HepG2 (cell line): ENCODE measurements at regions not wholly inside any gene's neighbourhood (a gene's known extent, or its start where the extent isn't known, plus 50 kb on each side); places are given as distances from the start of the nearest gene placed in this dataset.

Experiments used
- AHDC1 ChIP-seq: sonication (generic); formaldehyde crosslinking; IDR thresholded peaks from 2 replicates; pipeline ENCODE4 v1.5.1; 2020; ENCODE audit warnings: mild to moderate bottlenecking, missing genetic modification reagents, borderline replicate concordance
- CEBPB ChIP-seq: IDR thresholded peaks from 2 replicates; pipeline ENCODE4 v1.6.1; 2011; ENCODE audit warnings: low read depth, low read length, improper control_type of control experiment, borderline replicate concordance
- FOXO4 ChIP-seq: sonication (generic); formaldehyde crosslinking; conservative IDR thresholded peaks from 2 replicates; pipeline ENCODE4 v1.8.1; 2023; ENCODE audit warnings: missing genetic modification reagents
- MEF2D ChIP-seq: sonication (generic); formaldehyde crosslinking; IDR thresholded peaks from 2 replicates; pipeline ENCODE4 v1.5.1; 2020; ENCODE audit warnings: mild to moderate bottlenecking, missing genetic modification reagents
- PATZ1 ChIP-seq: sonication (generic); formaldehyde crosslinking; IDR thresholded peaks from 2 replicates; pipeline ENCODE4 v1.4.0; 2020; ENCODE audit warnings: missing genetic modification reagents
- PITX1 ChIP-seq: sonication (generic); formaldehyde crosslinking; IDR thresholded peaks from 2 replicates; pipeline ENCODE4 v1.5.1; 2020; ENCODE audit warnings: mild to moderate bottlenecking, missing genetic modification reagents
- SOX6 ChIP-seq, 2 experiments: fragments of 450-650 bp in 1 of 2; sonication (generic) in 1 of 2; formaldehyde crosslinking in 1 of 2; IDR thresholded peaks; 2 replicates each; pipeline versions ENCODE4 v1.4.0 to v1.6.1; 2017 to 2020; ENCODE audit warnings: antibody characterized with exemption in 1 of 2, mild to moderate bottlenecking in 1 of 2, missing genetic modification reagents in 1 of 2
- ZEB1 ChIP-seq: IDR thresholded peaks from 2 replicates; pipeline ENCODE4 v1.6.1; 2012; ENCODE audit warnings: mild to moderate bottlenecking, low read depth, inconsistent platforms; ENCODE audit not compliant: insufficient replicate concordance
- ZNF235 ChIP-seq: sonication (generic); formaldehyde crosslinking; IDR thresholded peaks from 2 replicates; pipeline ENCODE4 v1.8.1; 2023; ENCODE audit warnings: mild to moderate bottlenecking, missing genetic modification reagents, borderline replicate concordance
- ZNF484 ChIP-seq: sonication (generic); formaldehyde crosslinking; IDR thresholded peaks from 2 replicates; pipeline ENCODE4 v1.5.1; 2020; ENCODE audit warnings: mild to moderate bottlenecking, low read depth, missing genetic modification reagents, borderline replicate concordance
- ZNF609 ChIP-seq: sonication (generic); formaldehyde crosslinking; IDR thresholded peaks from 2 replicates; pipeline ENCODE4 v1.4.0; 2020; ENCODE audit warnings: mild to moderate bottlenecking, missing genetic modification reagents, borderline replicate concordance
- ZNF644 ChIP-seq: IDR thresholded peaks from 2 replicates; pipeline ENCODE4 v1.6.1; 2016; ENCODE audit warnings: low read depth
- ZNF816 ChIP-seq: sonication (generic); formaldehyde crosslinking; IDR thresholded peaks from 2 replicates; pipeline ENCODE4 v1.8.0; 2022; ENCODE audit warnings: missing genetic modification reagents, mild to moderate bottlenecking, borderline replicate concordance

GRCh38 chr2:166609183-166609959, 115.3 kb upstream of the SCN7A start (continued):
- TF ChIP-seq PATZ1 (CRISPR knock-in tag): peak; percentile 75
- TF ChIP-seq PITX1 (CRISPR knock-in tag): peak; percentile 68; the same call in 1 of the 2 replicates
- TF ChIP-seq ZNF609: peak; percentile 88
- peak; percentile 65; the same call in 1 of the 2 replicates for TF ChIP-seq MEF2D (CRISPR knock-in tag)
- no peak for TF ChIP-seq ZNF816 (CRISPR knock-in tag)
- TF ChIP-seq ZNF484 (CRISPR knock-in tag): no peak
- peak; percentile 51 for TF ChIP-seq ZEB1
- TF ChIP-seq ZNF644 (CRISPR knock-in tag): peak; percentile 37; the same call in 1 of the 2 replicates
- 0 out of 2 replicates have a peak, but pooled peaks have one; percentile 54 for TF ChIP-seq FOXO4
- peak; percentile 68; the same call in 1 of the 2 replicates for TF ChIP-seq AHDC1 (CRISPR knock-in tag)
- 0 out of 2 replicates have a peak, but pooled peaks have one; percentile 22 for TF ChIP-seq CEBPB
- TF ChIP-seq ZNF235 (CRISPR knock-in tag): no peak
- TF ChIP-seq SOX6 (IDR thresholded peaks at IDR 0.05): no peak
- peak; percentile 98 for TF ChIP-seq SOX6 (CRISPR knock-in tag; IDR thresholded peaks at IDR 0.05)
